ENCODE measurements at regions not wholly inside any gene's neighbourhood (a gene's known extent, or its start where the extent isn't known, plus 50 kb on each side); places are given as distances from the start of the nearest gene placed in this dataset.

- Histone ChIP-seq H3K36me3 (replicated peaks in 1 of 2) (no peaks in the 10 kb centered on the region), H3K4me1 (replicated peaks in 1 of 2) (no peaks in the 10 kb centered on the region), H3K27ac (no peak overlapping the region), H3K9me3 (replicated peaks in 1 of 3) (no peaks in the 10 kb centered on the region), H3K27me3 (no peaks in the 10 kb centered on the region), H3K4me3 (no peak overlapping the region)
- intact Hi-C loops (cut with DNase I) = no loop called here
- 73 to 85% (median 83%) methylated on average over 4 to 5 of the region's 5 CpGs for WGBS, 4 donors
- TF ChIP-seq CTCF (IDR thresholded peaks at IDR 0.05) = no peak
- TF ChIP-seq POLR2A (IDR thresholded peaks at IDR 0.05) = no peak
- no peak for DNase-seq
Measured at GRCh38 chr7:26459540-26460193, 168.0 kb downstream of the SNX10 start.

GRCh38 chr7:26460351-26461085 is 168.9 kb downstream of the SNX10 start:
- TF ChIP-seq CTCF (IDR thresholded peaks at IDR 0.05) (no peak), POLR2A (IDR thresholded peaks at IDR 0.05) (no peak)
- no peaks in the 10 kb centered on the region for H3K27me3 ChIP-seq
- DNase-seq = no peak
- H3K36me3 ChIP-seq (replicated peaks in 1 of 2) = no peaks in the 10 kb centered on the region
- H3K27ac ChIP-seq = no peak overlapping the region
- intact Hi-C loops (cut with DNase I) = no loop called here
- H3K4me3 ChIP-seq = no peak overlapping the region
- 77 to 91% (median 88%) methylated on average over 4 of the region's 4 CpGs for WGBS, 4 donors
- no peaks in the 10 kb centered on the region for H3K9me3 ChIP-seq (replicated peaks in 1 of 3)
- no peaks in the 10 kb centered on the region for H3K4me1 ChIP-seq (replicated peaks in 1 of 2)

- no peak for DNase-seq
- Histone ChIP-seq H3K27ac (no peak overlapping the region), H3K9me3 (replicated peaks in 1 of 3) (no peaks in the 10 kb centered on the region), H3K4me1 (replicated peaks in 1 of 2) (no peaks in the 10 kb centered on the region), H3K27me3 (no peaks in the 10 kb centered on the region), H3K36me3 (replicated peaks in 1 of 2) (no peaks in the 10 kb centered on the region), H3K4me3 (no peak overlapping the region)
- WGBS, 4 donors = 89 to 92% (median 90%) methylated on average over 7 of the region's 7 CpGs
- intact Hi-C loops (cut with DNase I) = no loop called here
- TF ChIP-seq POLR2A (IDR thresholded peaks at IDR 0.05) = no peak
- no peak for TF ChIP-seq CTCF (IDR thresholded peaks at IDR 0.05)
Measured at GRCh38 chr7:26461518-26461917, 169.9 kb downstream of the SNX10 start.

- Histone ChIP-seq H3K9me3 (replicated peaks in 1 of 3) (no peaks in the 10 kb centered on the region), H3K27me3 (no peaks in the 10 kb centered on the region), H3K4me3 (no peak overlapping the region), H3K27ac (no peak overlapping the region), H3K4me1 (replicated peaks in 1 of 2) (no peaks in the 10 kb centered on the region), H3K36me3 (replicated peaks in 1 of 2) (no peaks in the 10 kb centered on the region)
- WGBS, 4 donors = 85 to 91% (median 88%) methylated on average over 6 of the region's 6 CpGs
- TF ChIP-seq POLR2A (IDR thresholded peaks at IDR 0.05) = no peak
- DNase-seq = no peak
- intact Hi-C loops (cut with DNase I) = no loop called here
Measured at GRCh38 chr7:26466007-26466406, 174.3 kb downstream of the SNX10 start.

GRCh38 chr7:26467104-26467503 is 175.4 kb downstream of the SNX10 start:
- no peak for DNase-seq
- WGBS, 4 donors = 91 to 97% (median 94%) methylated on average over 8 of the region's 8 CpGs
- Histone ChIP-seq H3K27ac (no peak overlapping the region), H3K27me3 (no peaks in the 10 kb centered on the region), H3K36me3 (replicated peaks in 1 of 2) (no peaks in the 10 kb centered on the region), H3K4me3 (no peak overlapping the region), H3K4me1 (replicated peaks in 1 of 2) (no peaks in the 10 kb centered on the region), H3K9me3 (replicated peaks in 1 of 3) (no peaks in the 10 kb centered on the region)
- TF ChIP-seq POLR2A (IDR thresholded peaks at IDR 0.05) (no peak), CTCF (IDR thresholded peaks at IDR 0.05) (no peak)
- intact Hi-C loops (cut with DNase I) = no loop called here
